ENCODE measurements at regions not wholly inside any gene's neighbourhood (a gene's known extent, or its start where the extent isn't known, plus 50 kb on each side); places are given as distances from the start of the nearest gene placed in this dataset.

- peaks cover 15% of the 10 kb centered on the region for H3K9me3 Mint-ChIP-seq (ENCODE audit: insufficient read depth)
- H3K36me3 Mint-ChIP-seq (ENCODE audit: low read depth) = no peaks in the 10 kb centered on the region
- no peaks in the 10 kb centered on the region for H3K4me1 Mint-ChIP-seq (ENCODE audit: low read depth)
- ChIA-PET CTCF (no interaction called here), POLR2A (no interaction called here)
- DNase-seq (no peak), ATAC-seq (no peak)
- H3K27ac Mint-ChIP-seq = no peak overlapping the region
- no peak overlapping the region for H3K4me3 Mint-ChIP-seq
- H3K27me3 Mint-ChIP-seq (ENCODE audit: low read depth) = no peaks in the 10 kb centered on the region
Measured at GRCh38 chr18:28837100-28837499, 660.2 kb upstream of the CDH2 start.

DNA sequence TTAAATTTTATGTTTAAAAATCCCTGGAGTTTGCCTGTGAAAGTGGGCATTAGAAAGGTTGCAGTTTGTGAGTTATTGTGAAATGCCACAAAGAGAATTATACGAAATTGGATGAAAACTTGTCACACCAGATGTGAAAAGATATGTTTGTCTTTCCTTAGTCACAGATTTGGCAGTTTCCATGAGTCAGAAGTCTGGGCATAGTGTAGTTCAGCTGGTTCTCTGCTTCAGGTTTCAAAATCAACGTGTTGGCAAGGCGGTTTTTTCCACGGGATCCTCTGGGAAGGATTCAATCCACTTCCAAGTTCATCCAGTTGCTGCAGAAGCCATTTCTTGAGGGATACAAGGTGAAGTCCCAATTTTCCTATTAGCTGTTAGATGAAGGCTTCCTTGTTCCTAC, 658.0 kb upstream of the CDH2 start:
- DNase-seq = no peak
- Mint-ChIP-seq H3K4me1 (ENCODE audit: low read depth) (no peaks in the 10 kb centered on the region), H3K36me3 (ENCODE audit: low read depth) (no peaks in the 10 kb centered on the region), H3K4me3 (no peak overlapping the region), H3K9me3 (ENCODE audit: insufficient read depth) (peaks cover 12% of the 10 kb centered on the region), H3K27me3 (ENCODE audit: low read depth) (no peaks in the 10 kb centered on the region), H3K27ac (no peak overlapping the region)
- CTCF ChIA-PET = no interaction called here
- ATAC-seq = no peak
- POLR2A ChIA-PET = no interaction called here

DNA sequence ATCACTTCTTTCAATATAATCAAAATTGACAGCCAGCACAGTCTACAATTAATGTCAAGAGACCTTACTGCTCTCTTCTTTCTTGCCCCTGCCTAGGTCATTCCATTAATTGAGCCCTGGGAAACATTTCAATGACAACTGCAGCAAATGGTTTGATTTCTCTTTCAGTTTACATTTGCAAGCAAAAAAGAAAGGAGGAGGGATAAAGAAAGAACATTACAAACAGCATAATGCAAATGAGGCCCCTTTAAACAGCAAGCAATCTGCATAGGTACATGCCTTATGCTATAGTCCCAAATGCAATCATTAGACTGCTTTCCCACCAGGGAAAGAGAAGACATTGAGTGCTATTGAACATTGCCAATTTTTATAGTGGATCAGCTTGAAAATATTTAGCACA, 655.0 kb upstream of the CDH2 start:
- Mint-ChIP-seq H3K27ac (no peak overlapping the region), H3K9me3 (ENCODE audit: insufficient read depth) (peaks cover 14% of the 10 kb centered on the region), H3K4me1 (ENCODE audit: low read depth) (no peaks in the 10 kb centered on the region), H3K27me3 (ENCODE audit: low read depth) (no peaks in the 10 kb centered on the region), H3K4me3 (no peak overlapping the region), H3K36me3 (ENCODE audit: low read depth) (no peaks in the 10 kb centered on the region)
- ATAC-seq (no peak), DNase-seq (no peak)
- CTCF ChIA-PET = no interaction called here
- POLR2A ChIA-PET = no interaction called here

DNA sequence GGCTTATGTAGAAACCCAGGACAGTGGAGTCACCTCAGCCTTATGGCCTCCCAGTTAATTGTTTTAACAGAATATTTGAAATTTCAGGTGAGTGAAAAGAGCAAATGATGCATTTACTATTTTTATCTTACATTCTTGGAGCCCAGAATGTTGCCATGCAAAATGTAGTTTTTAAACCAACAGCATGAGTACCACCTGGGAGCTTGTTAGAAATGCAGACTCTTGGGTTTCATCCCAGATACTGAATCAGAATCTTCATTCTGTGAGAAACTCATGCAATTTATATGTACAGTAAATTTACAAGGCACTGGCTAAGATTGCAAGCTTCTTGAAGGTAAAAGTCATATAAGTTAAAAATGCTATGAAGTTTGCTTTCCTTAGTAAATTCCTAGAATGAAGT, 654.5 kb upstream of the CDH2 start:
- DNase-seq (no peak), ATAC-seq (no peak)
- H3K4me1 Mint-ChIP-seq (ENCODE audit: low read depth) = no peaks in the 10 kb centered on the region
- no peaks in the 10 kb centered on the region for H3K36me3 Mint-ChIP-seq (ENCODE audit: low read depth)
- H3K27ac Mint-ChIP-seq = no peak overlapping the region
- ChIA-PET POLR2A (no interaction called here), CTCF (no interaction called here)
- H3K27me3 Mint-ChIP-seq (ENCODE audit: low read depth) = no peaks in the 10 kb centered on the region
- no peak overlapping the region for H3K4me3 Mint-ChIP-seq
- peaks cover 14% of the 10 kb centered on the region for H3K9me3 Mint-ChIP-seq (ENCODE audit: insufficient read depth)

- POLR2A ChIA-PET = no interaction called here
- ATAC-seq = no peak
- Mint-ChIP-seq H3K4me3 (no peak overlapping the region), H3K27ac (no peak overlapping the region), H3K4me1 (ENCODE audit: low read depth) (no peaks in the 10 kb centered on the region), H3K27me3 (ENCODE audit: low read depth) (no peaks in the 10 kb centered on the region), H3K9me3 (ENCODE audit: insufficient read depth) (peaks cover 19% of the 10 kb centered on the region), H3K36me3 (ENCODE audit: low read depth) (no peaks in the 10 kb centered on the region)
- CTCF ChIA-PET = no interaction called here
- no peak for DNase-seq
Measured at GRCh38 chr18:28826107-28826506, 649.2 kb upstream of the CDH2 start.

- ChIA-PET CTCF (no interaction called here), POLR2A (no interaction called here)
- Mint-ChIP-seq H3K27me3 (ENCODE audit: low read depth) (no peaks in the 10 kb centered on the region), H3K4me1 (ENCODE audit: low read depth) (no peaks in the 10 kb centered on the region), H3K36me3 (ENCODE audit: low read depth) (no peaks in the 10 kb centered on the region), H3K27ac (no peak overlapping the region), H3K9me3 (ENCODE audit: insufficient read depth) (peaks cover 9% of the 10 kb centered on the region), H3K4me3 (no peak overlapping the region)
- ATAC-seq = no peak
- no peak for DNase-seq
Measured at GRCh38 chr18:28824183-28824574, 647.2 kb upstream of the CDH2 start.

DNA sequence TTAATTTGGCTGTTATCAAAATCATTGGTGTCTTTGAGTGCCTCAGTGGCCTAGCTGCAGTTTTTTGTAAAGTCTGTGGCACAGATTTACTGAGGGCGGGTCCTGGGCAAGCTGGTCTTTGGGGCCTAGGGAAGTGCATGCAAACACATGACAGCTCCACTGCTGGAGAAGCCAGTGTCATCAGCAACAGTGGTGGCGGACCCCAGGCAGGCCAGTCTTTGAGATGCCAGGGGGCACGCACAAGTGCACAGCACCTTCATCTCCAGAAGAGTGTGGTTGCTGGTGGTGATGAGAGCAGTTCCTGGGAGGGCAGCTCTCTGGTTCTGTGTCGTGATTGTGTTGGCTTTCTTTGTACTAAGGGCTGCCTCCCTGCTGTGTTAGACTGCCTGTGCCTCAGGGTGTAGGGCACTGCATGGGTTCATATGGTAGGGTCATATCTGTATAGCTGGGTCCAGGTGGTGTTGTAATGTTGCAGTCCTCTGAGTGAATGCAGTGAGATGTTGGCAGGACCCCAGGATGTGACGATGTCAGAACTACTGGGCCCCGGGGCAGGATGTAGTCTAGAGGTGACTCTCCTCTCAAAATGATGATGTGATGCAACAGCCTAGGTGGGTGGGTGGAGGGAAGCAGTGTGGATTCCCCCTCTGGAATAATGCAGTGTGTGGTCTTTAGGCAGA, 646.7 kb upstream of the CDH2 start:
- no peak for DNase-seq
- H3K27ac Mint-ChIP-seq = no peak overlapping the region
- H3K4me1 Mint-ChIP-seq (ENCODE audit: low read depth) = no peaks in the 10 kb centered on the region
- H3K9me3 Mint-ChIP-seq (ENCODE audit: insufficient read depth) = peaks cover 9% of the 10 kb centered on the region
- CTCF ChIA-PET = no interaction called here
- H3K36me3 Mint-ChIP-seq (ENCODE audit: low read depth) = no peaks in the 10 kb centered on the region
- H3K27me3 Mint-ChIP-seq (ENCODE audit: low read depth) = no peaks in the 10 kb centered on the region
- H3K4me3 Mint-ChIP-seq = no peak overlapping the region
- POLR2A ChIA-PET = no interaction called here
- no peak for ATAC-seq

- POLR2A ChIA-PET = no interaction called here
- Mint-ChIP-seq H3K4me1 (ENCODE audit: low read depth) (no peaks in the 10 kb centered on the region), H3K27ac (no peak overlapping the region), H3K9me3 (ENCODE audit: insufficient read depth) (peaks cover 12% of the 10 kb centered on the region), H3K36me3 (ENCODE audit: low read depth) (no peaks in the 10 kb centered on the region), H3K27me3 (ENCODE audit: low read depth) (no peaks in the 10 kb centered on the region), H3K4me3 (no peak overlapping the region)
- CTCF ChIA-PET = no interaction called here
- DNase-seq (no peak), ATAC-seq (no peak)
Measured at GRCh38 chr18:28820353-28820752, 643.4 kb upstream of the CDH2 start.

DNA sequence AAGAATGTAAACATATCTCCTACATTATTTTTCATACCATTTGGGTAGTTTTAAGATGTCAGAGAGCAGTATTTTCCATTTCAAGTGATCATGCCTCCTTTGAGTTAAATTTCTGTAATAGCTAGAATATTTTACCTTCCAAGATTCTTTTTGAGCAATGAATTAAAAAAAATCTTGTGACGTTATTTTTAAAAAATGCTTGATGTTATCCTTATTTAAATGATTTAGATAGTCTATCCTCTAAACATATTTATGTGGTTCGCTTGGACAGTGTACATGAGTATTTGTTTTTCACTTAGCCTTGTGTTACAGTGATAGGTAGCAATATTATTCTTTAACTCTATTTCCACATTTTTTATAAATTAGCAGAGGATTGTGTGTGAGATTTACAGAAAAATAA, 639.2 kb upstream of the CDH2 start:
- no peak overlapping the region for H3K4me3 Mint-ChIP-seq
- ATAC-seq (no peak), DNase-seq (no peak)
- H3K27me3 Mint-ChIP-seq (ENCODE audit: low read depth) = no peaks in the 10 kb centered on the region
- no peak overlapping the region for H3K27ac Mint-ChIP-seq
- no peaks in the 10 kb centered on the region for H3K4me1 Mint-ChIP-seq (ENCODE audit: low read depth)
- POLR2A ChIA-PET = no interaction called here
- H3K36me3 Mint-ChIP-seq (ENCODE audit: low read depth) = no peaks in the 10 kb centered on the region
- peaks cover 3% of the 10 kb centered on the region for H3K9me3 Mint-ChIP-seq (ENCODE audit: insufficient read depth)
- CTCF ChIA-PET = no interaction called here

GRCh38 chr18:28814365-28814764, 637.4 kb upstream of the CDH2 start:
- Mint-ChIP-seq H3K36me3 (ENCODE audit: low read depth) (no peaks in the 10 kb centered on the region), H3K27me3 (ENCODE audit: low read depth) (no peaks in the 10 kb centered on the region), H3K9me3 (ENCODE audit: insufficient read depth) (peaks cover 3% of the 10 kb centered on the region), H3K27ac (no peak overlapping the region), H3K4me3 (no peak overlapping the region), H3K4me1 (ENCODE audit: low read depth) (no peaks in the 10 kb centered on the region)
- ChIA-PET CTCF (no interaction called here), POLR2A (no interaction called here)
- DNase-seq = no peak
- no peak for ATAC-seq

DNA sequence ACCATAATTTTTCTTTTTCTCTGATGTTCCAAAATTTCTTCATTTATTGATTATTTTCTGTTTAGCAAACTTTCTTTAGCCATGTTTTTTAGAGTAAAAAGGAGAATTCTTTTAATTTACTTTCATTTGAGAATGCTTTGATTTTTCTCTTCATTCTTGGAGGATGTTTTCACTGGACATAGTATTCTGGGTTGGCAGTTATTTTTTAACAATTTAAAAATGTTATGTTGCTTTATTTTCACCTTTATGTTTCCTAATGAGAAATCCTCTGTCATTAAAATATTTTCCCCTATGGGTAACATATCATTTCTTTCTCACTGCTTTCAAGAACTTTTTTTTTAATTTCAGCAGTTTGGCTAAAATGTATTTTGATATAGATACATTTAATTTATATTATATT, 631.4 kb upstream of the CDH2 start:
- POLR2A ChIA-PET = no interaction called here
- ATAC-seq = no peak
- H3K36me3 Mint-ChIP-seq (ENCODE audit: low read depth) = no peaks in the 10 kb centered on the region
- no peak overlapping the region for H3K27ac Mint-ChIP-seq
- H3K4me3 Mint-ChIP-seq = no peak overlapping the region
- DNase-seq = no peak
- no peaks in the 10 kb centered on the region for H3K4me1 Mint-ChIP-seq (ENCODE audit: low read depth)
- peaks cover 8% of the 10 kb centered on the region for H3K9me3 Mint-ChIP-seq (ENCODE audit: insufficient read depth)
- H3K27me3 Mint-ChIP-seq (ENCODE audit: low read depth) = no peaks in the 10 kb centered on the region
- CTCF ChIA-PET = no interaction called here

GRCh38 chr18:28805491-28805890, 628.6 kb upstream of the CDH2 start:
- CTCF ChIA-PET = no interaction called here
- DNase-seq (no peak), ATAC-seq (no peak)
- Mint-ChIP-seq H3K27ac (no peak overlapping the region), H3K4me3 (no peak overlapping the region), H3K27me3 (ENCODE audit: low read depth) (no peaks in the 10 kb centered on the region), H3K36me3 (ENCODE audit: low read depth) (no peaks in the 10 kb centered on the region), H3K4me1 (ENCODE audit: low read depth) (no peaks in the 10 kb centered on the region), H3K9me3 (ENCODE audit: insufficient read depth) (peaks cover 8% of the 10 kb centered on the region)
- POLR2A ChIA-PET = no interaction called here

- DNase-seq (no peak), ATAC-seq (no peak)
- Mint-ChIP-seq H3K4me3 (no peak overlapping the region), H3K27ac (no peak overlapping the region), H3K4me1 (ENCODE audit: low read depth) (no peaks in the 10 kb centered on the region), H3K9me3 (ENCODE audit: insufficient read depth) (peaks cover 8% of the 10 kb centered on the region), H3K36me3 (ENCODE audit: low read depth) (no peaks in the 10 kb centered on the region), H3K27me3 (ENCODE audit: low read depth) (no peaks in the 10 kb centered on the region)
- ChIA-PET CTCF (no interaction called here), POLR2A (no interaction called here)
Measured at GRCh38 chr18:28804512-28805202, 627.7 kb upstream of the CDH2 start.

Measured in activated CD8-positive, alpha-beta T cell treated with anti-CD3 and anti-CD28 coated beads, Interleukin-2, amount 10 ng/mL, durations not matched to agents 7 days and 5 days (primary cell).